ENCODE measurements at regions not wholly inside any gene's neighbourhood (a gene's known extent, or its start where the extent isn't known, plus 50 kb on each side); places are given as distances from the start of the nearest gene placed in this dataset. TPM values are rescaled to one million over a fixed set of nuclear protein-coding genes. Genes with fewer than 3 reads are reported as not detected.

- Histone ChIP-seq H2AK5ac (ENCODE audit: low read length, severe bottlenecking) (no peak overlapping the region), H2BK120ac (ENCODE audit: low read depth, low read length) (no peak overlapping the region), H2AFZ (ENCODE audit: low read depth, low read length) (no peak overlapping the region), H3K36me3 (ENCODE audit: control insufficient read depth in 1 of 2, insufficient read depth in 2 of 2, low read depth in 1 of 2, low read length in 2 of 2) (no peaks in the 10 kb centered on the region), H2BK5ac (ENCODE audit: low read depth, low read length, poor library complexity, severe bottlenecking) (no peak overlapping the region), H2BK15ac (ENCODE audit: low read depth, poor library complexity, severe bottlenecking) (no peak overlapping the region), H3K27ac (ENCODE audit: low read length, poor library complexity, severe bottlenecking) (no peak overlapping the region), H3K18ac (ENCODE audit: low read depth in 1 of 2, low read length in 2 of 2) (no peak overlapping the region), H2BK12ac (ENCODE audit: low read length in 2 of 2) (no peak overlapping the region), H3K23ac (ENCODE audit: low read length in 2 of 2) (no peak overlapping the region), H4K8ac (ENCODE audit: low read length) (no peak overlapping the region), H3K79me1 (replicated peaks; ENCODE audit: low read length, poor library complexity, severe bottlenecking) (no peaks in the 10 kb centered on the region), H3K9ac (ENCODE audit: low read length) (no peak overlapping the region), H3K14ac (ENCODE audit: low read length in 2 of 2) (no peak overlapping the region), H4K91ac (ENCODE audit: low read length) (no peak overlapping the region), H3K4ac (ENCODE audit: low read depth in 1 of 2, low read length in 2 of 2) (no peak overlapping the region), H3K4me1 (ENCODE audit: control insufficient read depth, insufficient read depth, low read depth, low read length) (no peaks in the 10 kb centered on the region), H3K4me3 (ENCODE audit: insufficient read depth in 1 of 2, low read depth in 1 of 2, low read length in 2 of 2) (no peak overlapping the region), H3K9me3 (ENCODE audit: control insufficient read depth, low read length) (no peaks in the 10 kb centered on the region), H3K4me2 (ENCODE audit: low read length, poor library complexity, severe bottlenecking) (no peak overlapping the region), H3K27me3 (ENCODE audit: control insufficient read depth in 1 of 2, insufficient read depth in 1 of 2, low read length in 2 of 2) (no peaks in the 10 kb centered on the region)
- WGBS = 80% methylated on average over 4 of the region's 4 CpGs
- no peak for DNase-seq
These were observed 51.5 kb upstream of the CHORDC1 start for GRCh38 chr11:90274362-90274761.

Small RNA genes in the stretch of these regions (small RNA-seq; reads per million reads assigned to genes)
- gene AP001002.3 (ENCODE audit: low read depth) = not detected
- gene MIR1261 (ENCODE audit: low read depth) = not detected
- not detected for gene MIR4490 (ENCODE audit: low read depth)

All from mesenchymal stem cell (in vitro differentiated cells and primary cell).